Loucy (cell line): ENCODE measurements at regions not wholly inside any gene's neighbourhood (a gene's known extent, or its start where the extent isn't known, plus 50 kb on each side); places are given as distances from the start of the nearest gene placed in this dataset.

ENCODE experiments used
- H2AFZ ChIP-seq: fragments of 200-600 bp; sonication (generic); 2 replicates; pipeline ENCODE4 v1.6.0; 2016; ENCODE audit warnings: antibody characterized with exemption, mild to moderate bottlenecking, low read length, moderate library complexity
- H3F3A ChIP-seq: fragments of 200-600 bp; 2 replicates; pipeline ENCODE4 v1.6.0; 2016; ENCODE audit warnings: antibody characterized with exemption, low read depth, mild to moderate bottlenecking
- H3K27me3 ChIP-seq: fragments of 200-600 bp; sonication (generic); 2 replicates; pipeline ENCODE4 v1.6.1; 2014; ENCODE audit warnings: low read length, mild to moderate bottlenecking; ENCODE audit not compliant: insufficient read depth, poor library complexity, severe bottlenecking
- H3K36me3 ChIP-seq: fragments of 200-600 bp; sonication (generic); 2 replicates; pipeline ENCODE4 v1.6.1; 2016; ENCODE audit warnings: low read length; ENCODE audit not compliant: insufficient read depth
- H3K4me1 ChIP-seq: fragments of 200-600 bp; sonication (generic); 2 replicates; pipeline ENCODE4 v1.5.1; 2014; ENCODE audit warnings: low read length, mild to moderate bottlenecking; ENCODE audit not compliant: insufficient read depth, poor library complexity, severe bottlenecking
- H3K4me2 ChIP-seq: fragments of 200-600 bp; sonication (generic); 2 replicates; pipeline ENCODE4 v1.6.0; 2014; ENCODE audit warnings: antibody characterized with exemption, low read length, low read depth, mild to moderate bottlenecking; ENCODE audit not compliant: poor library complexity, severe bottlenecking
- H3K4me3 ChIP-seq: fragments of 200-600 bp; sonication (generic); 2 replicates; pipeline ENCODE4 v1.5.1; 2014; ENCODE audit warnings: low read length, mild to moderate bottlenecking, mixed read lengths; ENCODE audit not compliant: poor library complexity, severe bottlenecking
- H3K79me2 ChIP-seq: fragments of 200-600 bp; sonication (generic); 2 replicates; pipeline ENCODE4 v1.6.1; 2014; ENCODE audit warnings: low read length; ENCODE audit not compliant: insufficient read depth
- H3K9ac ChIP-seq: fragments of 200-600 bp; sonication (generic); 2 replicates; pipeline ENCODE4 v1.6.0; 2014; ENCODE audit warnings: mild to moderate bottlenecking, low read depth, low read length, moderate library complexity; ENCODE audit not compliant: poor library complexity, severe bottlenecking
- H3K9me2 ChIP-seq: fragments of 200-600 bp; sonication (generic); replicated peaks from 2 replicates; pipeline ENCODE4 v1.6.1; 2016; ENCODE audit warnings: low read depth, low read length, mixed read lengths
- H3K9me3 ChIP-seq: fragments of 200-600 bp; sonication (generic); 2 replicates; pipeline ENCODE4 v1.6.1; 2014; ENCODE audit warnings: mild to moderate bottlenecking, antibody characterized with exemption, low read length, low read depth; ENCODE audit not compliant: insufficient read depth
- H4K20me1 ChIP-seq: fragments of 200-600 bp; sonication (generic); 2 replicates; pipeline ENCODE4 v1.6.0; 2014; ENCODE audit warnings: antibody characterized with exemption, low read length, mild to moderate bottlenecking; ENCODE audit not compliant: insufficient read depth, poor library complexity, severe bottlenecking
- EZH2phosphoT487 ChIP-seq: fragments of 200-600 bp; IDR thresholded peaks from 2 replicates; pipeline ENCODE4 v1.6.1; 2018; ENCODE audit warnings: antibody characterized with exemption, mild to moderate bottlenecking, moderate library complexity, borderline replicate concordance
- TF ChIP-seq, protein P1 (sequence below): fragments of 200-600 bp; sonication (generic); conservative IDR thresholded peaks from 2 replicates; pipeline ENCODE4 v1.5.1; 2014; ENCODE audit warnings: mild to moderate bottlenecking, antibody characterized with exemption, low read length

DNA sequence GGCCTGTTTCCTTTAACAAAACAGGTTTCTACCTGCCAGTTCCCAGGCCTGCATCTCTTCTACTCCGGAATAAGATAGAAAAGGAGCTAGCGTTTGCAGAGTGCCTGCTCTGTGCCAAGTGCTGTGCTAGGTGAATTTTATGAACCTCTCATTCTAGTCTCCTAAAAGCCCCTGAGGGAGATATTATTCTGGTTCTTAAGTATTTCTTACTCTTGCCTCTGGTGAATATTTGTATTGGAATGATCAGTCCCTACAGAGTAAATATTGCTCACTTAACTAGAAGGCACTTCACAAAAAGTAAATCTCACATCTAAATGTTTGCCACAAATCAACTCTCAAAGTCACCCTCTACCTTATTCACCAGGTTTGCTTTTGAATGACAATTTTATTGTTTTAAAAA is 227.1 kb downstream of the AUH start:
- Histone ChIP-seq H3K4me2 (no peak overlapping the region), H3K4me3 (no peak overlapping the region), H3K9ac (no peak overlapping the region), H3K4me1 (peaks cover 47% of the 10 kb centered on the region), H3K9me2 (no peaks in the 10 kb centered on the region), H2AFZ (no peak overlapping the region), H3K27me3 (no peaks in the 10 kb centered on the region), H3K79me2 (no peaks in the 10 kb centered on the region), H3K36me3 (no peaks in the 10 kb centered on the region), H3K9me3 (no peaks in the 10 kb centered on the region), H3F3A (no peaks in the 10 kb centered on the region), H4K20me1 (no peaks in the 10 kb centered on the region)
- TF ChIP-seq, protein P1, sequence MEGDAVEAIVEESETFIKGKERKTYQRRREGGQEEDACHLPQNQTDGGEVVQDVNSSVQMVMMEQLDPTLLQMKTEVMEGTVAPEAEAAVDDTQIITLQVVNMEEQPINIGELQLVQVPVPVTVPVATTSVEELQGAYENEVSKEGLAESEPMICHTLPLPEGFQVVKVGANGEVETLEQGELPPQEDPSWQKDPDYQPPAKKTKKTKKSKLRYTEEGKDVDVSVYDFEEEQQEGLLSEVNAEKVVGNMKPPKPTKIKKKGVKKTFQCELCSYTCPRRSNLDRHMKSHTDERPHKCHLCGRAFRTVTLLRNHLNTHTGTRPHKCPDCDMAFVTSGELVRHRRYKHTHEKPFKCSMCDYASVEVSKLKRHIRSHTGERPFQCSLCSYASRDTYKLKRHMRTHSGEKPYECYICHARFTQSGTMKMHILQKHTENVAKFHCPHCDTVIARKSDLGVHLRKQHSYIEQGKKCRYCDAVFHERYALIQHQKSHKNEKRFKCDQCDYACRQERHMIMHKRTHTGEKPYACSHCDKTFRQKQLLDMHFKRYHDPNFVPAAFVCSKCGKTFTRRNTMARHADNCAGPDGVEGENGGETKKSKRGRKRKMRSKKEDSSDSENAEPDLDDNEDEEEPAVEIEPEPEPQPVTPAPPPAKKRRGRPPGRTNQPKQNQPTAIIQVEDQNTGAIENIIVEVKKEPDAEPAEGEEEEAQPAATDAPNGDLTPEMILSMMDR, result no peak
- TF ChIP-seq EZH2phosphoT487, result no peak

DNA sequence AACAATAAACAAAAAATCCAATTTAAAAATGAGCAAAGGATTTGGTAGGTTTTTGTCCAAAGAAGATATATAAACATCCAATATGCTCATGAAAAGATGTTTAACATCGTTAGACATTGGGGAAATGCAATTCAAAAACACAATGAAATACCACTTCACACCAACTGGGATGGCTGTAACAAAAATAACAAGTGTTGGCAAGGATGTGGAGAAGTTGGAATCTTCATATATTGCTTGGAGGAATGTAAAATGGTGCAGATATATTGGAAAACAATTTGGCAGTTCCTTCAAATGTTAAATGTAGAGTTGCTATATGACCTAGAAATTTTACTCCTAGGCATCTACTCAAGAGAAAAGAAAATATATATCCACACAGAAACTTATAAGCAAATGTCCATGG is 224.3 kb downstream of the AUH start:
- Histone ChIP-seq H3K79me2 (no peaks in the 10 kb centered on the region), H3K4me2 (peak overlapping the region; percentile 19), H3K36me3 (no peaks in the 10 kb centered on the region), H3K4me1 (peaks cover 20% of the 10 kb centered on the region), H3K9ac (no peak overlapping the region), H3K4me3 (no peak overlapping the region), H4K20me1 (no peaks in the 10 kb centered on the region), H2AFZ (no peak overlapping the region), H3K9me2 (no peaks in the 10 kb centered on the region), H3K9me3 (no peaks in the 10 kb centered on the region), H3K27me3 (no peaks in the 10 kb centered on the region), H3F3A (no peaks in the 10 kb centered on the region)
- TF ChIP-seq, protein P1, result no peak
- no peak for TF ChIP-seq EZH2phosphoT487

DNA sequence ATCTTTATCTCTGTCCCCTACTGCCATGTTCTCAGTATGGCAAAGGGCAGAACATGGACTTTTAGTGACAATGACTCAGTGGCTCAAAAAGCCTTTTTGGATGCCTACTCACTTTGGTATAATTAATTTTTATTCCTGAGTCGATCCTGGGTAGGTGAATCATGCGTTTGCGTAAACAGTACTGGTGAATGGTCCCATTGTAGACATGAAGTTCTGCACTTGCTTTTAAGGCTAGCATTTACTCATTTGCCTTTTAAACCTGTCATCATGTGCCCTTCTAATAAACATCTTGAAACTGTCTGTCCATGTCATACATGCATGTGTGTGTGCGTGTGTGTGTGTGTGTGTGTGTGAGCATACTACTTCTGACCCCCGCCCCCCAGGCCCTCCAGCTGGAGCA is 223.0 kb downstream of the AUH start:
- H3K9ac ChIP-seq, result no peak overlapping the region
- H3K79me2 ChIP-seq, result no peaks in the 10 kb centered on the region
- no peak overlapping the region for H3K4me2 ChIP-seq
- no peaks in the 10 kb centered on the region for H3K36me3 ChIP-seq
- H2AFZ ChIP-seq, result no peak overlapping the region
- H3K27me3 ChIP-seq, result no peaks in the 10 kb centered on the region
- H3F3A ChIP-seq, result no peaks in the 10 kb centered on the region
- H3K4me3 ChIP-seq, result no peak overlapping the region
- peaks cover 20% of the 10 kb centered on the region for H3K4me1 ChIP-seq
- no peaks in the 10 kb centered on the region for H3K9me3 ChIP-seq
- TF ChIP-seq EZH2phosphoT487, result no peak
- TF ChIP-seq, protein P1, result no peak
- H4K20me1 ChIP-seq, result no peaks in the 10 kb centered on the region
- H3K9me2 ChIP-seq, result no peaks in the 10 kb centered on the region
